Lung (tissue), 11 donors: ENCODE measurements at regions not wholly inside any gene's neighbourhood (a gene's known extent, or its start where the extent isn't known, plus 50 kb on each side); places are given as distances from the start of the nearest gene placed in this dataset.

Experiments
- ATAC-seq: fragments of 200-7000 bp; cut with Tn5 transposase; one replicate; pipeline ENCODE4 v1.9.1; 2020; ENCODE audit warnings: moderate number of reproducible peaks; ENCODE audit not compliant: insufficient read depth, low FRiP score
- DNase-seq, 3 donors: peaks; one replicate each; pipeline ENCODE4 v3.0.0-alpha.2; 2013 to 2017
- H3K27ac ChIP-seq, 2 donors: one replicate each; pipeline ENCODE4 v1.5.1; 2013; ENCODE audit warnings: mild to moderate bottlenecking in 2 of 2, moderate library complexity in 2 of 2, control low read depth in 1 of 2, inconsistent platforms in 1 of 2, low read depth in 1 of 2, low read length in 1 of 2
- H3K27me3 ChIP-seq, 3 donors: one replicate each; pipeline ENCODE4 v1.5.1; 2013; ENCODE audit warnings: low read length in 2 of 3; ENCODE audit not compliant: control insufficient read depth in 3 of 3, insufficient read depth in 3 of 3
- H3K36me3 ChIP-seq, 4 donors: one replicate each; pipeline ENCODE4 v1.5.1; 2013; ENCODE audit warnings: low read length in 4 of 4, mild to moderate bottlenecking in 1 of 4, moderate library complexity in 1 of 4; ENCODE audit not compliant: control insufficient read depth in 4 of 4, insufficient read depth in 4 of 4
- H3K4me1 ChIP-seq, 5 donors: one replicate each; pipeline ENCODE4 v1.5.1; 2013; ENCODE audit warnings: low read length in 5 of 5, mild to moderate bottlenecking in 2 of 5, moderate library complexity in 1 of 5; ENCODE audit not compliant: control insufficient read depth in 5 of 5, insufficient read depth in 5 of 5
- H3K4me3 ChIP-seq: one replicate; pipeline ENCODE4 v1.5.1; 2013; ENCODE audit warnings: mild to moderate bottlenecking, control low read depth, moderate library complexity
- H3K9ac ChIP-seq, 2 donors: one replicate each; pipeline ENCODE4 v1.5.1; 2013; ENCODE audit warnings: low read length in 2 of 2, control low read depth in 1 of 2; ENCODE audit not compliant: insufficient read depth in 1 of 2
- H3K9me3 ChIP-seq, 4 donors: one replicate each; pipeline ENCODE4 v1.5.1; 2013; ENCODE audit warnings: low read length in 3 of 4, mild to moderate bottlenecking in 1 of 4, moderate library complexity in 1 of 4; ENCODE audit not compliant: control insufficient read depth in 4 of 4, insufficient read depth in 3 of 4
- CTCF ChIP-seq: IDR thresholded peaks from 2 replicates; pipeline ENCODE4 v1.5.1; 2012; ENCODE audit warnings: mild to moderate bottlenecking; ENCODE audit errors: control extremely low read depth, extremely low read depth
- WGBS, 2 donors: extraction: QIAGEN DNeasy Blood & Tissue Kit; methylation state at CpG; one replicate each; pipeline ENCODE4 v1.1.7; 2013; 5-methylcytosine and 5-hydroxymethylcytosine counted together
- donor health status: control.
- donor health status: control.
- donor health status: Bipolar disorder and iron deficiency.
- donor health status: healthy.
- donor health status: DM: yes; HTN: yes; CAD: no.

- H3K27me3 ChIP-seq: no peaks in the 10 kb centered on the region
- H3K36me3 ChIP-seq: no peaks in the 10 kb centered on the region
- peaks cover 0 to 2% (median 0%) of the 10 kb centered on the region in 4 donors for H3K9me3 ChIP-seq
- ATAC-seq (no peak), DNase-seq (no peak)
- H3K27ac ChIP-seq: no peak overlapping the region
- H3K4me1 ChIP-seq: peaks cover 0 to 4% (median 0%) of the 10 kb centered on the region in 5 donors
- no peak overlapping the region for H3K4me3 ChIP-seq
- H3K9ac ChIP-seq: no peak overlapping the region
- no peak for TF ChIP-seq CTCF
Measured at GRCh38 chr2:19807346-19807745, 94.4 kb downstream of the TTC32 start.

- H3K27me3 ChIP-seq: no peaks in the 10 kb centered on the region
- no peak for ATAC-seq
- H3K36me3 ChIP-seq: no peaks in the 10 kb centered on the region
- peaks cover 0 to 6% (median 0%) of the 10 kb centered on the region in 5 donors for H3K4me1 ChIP-seq
- H3K4me3 ChIP-seq: no peak overlapping the region
- no peak for DNase-seq
- H3K9me3 ChIP-seq: peaks cover 0 to 2% (median 0%) of the 10 kb centered on the region in 4 donors
- no peak overlapping the region for H3K27ac ChIP-seq
- TF ChIP-seq CTCF: no peak
- H3K9ac ChIP-seq: no peak overlapping the region
- WGBS, 2 donors: 92 to 100% methylated on average over 2 of the region's 2 CpGs
Measured at GRCh38 chr2:19806591-19806990, 95.2 kb downstream of the TTC32 start.

GRCh38 chr2:19806131-19806530 lies 95.7 kb downstream of the TTC32 start:
- no peak for TF ChIP-seq CTCF
- no peak overlapping the region for H3K4me3 ChIP-seq
- no peaks in the 10 kb centered on the region for H3K27me3 ChIP-seq
- peaks cover 0 to 2% (median 0%) of the 10 kb centered on the region in 4 donors for H3K9me3 ChIP-seq
- no peak overlapping the region for H3K27ac ChIP-seq
- H3K4me1 ChIP-seq: peaks cover 0 to 7% (median 0%) of the 10 kb centered on the region in 5 donors
- ATAC-seq (no peak), DNase-seq (no peak)
- no peaks in the 10 kb centered on the region for H3K36me3 ChIP-seq
- no peak overlapping the region for H3K9ac ChIP-seq
- WGBS, 2 donors: 85 to 87% methylated on average over 4 of the region's 4 CpGs

GRCh38 chr2:19805266-19805665 lies 96.5 kb downstream of the TTC32 start:
- ATAC-seq (no peak), DNase-seq (no peak)
- WGBS, 2 donors: 74 to 77% methylated on average over 4 of the region's 4 CpGs
- Histone ChIP-seq H3K9ac (no peak overlapping the region), H3K27ac (no peak overlapping the region), H3K4me3 (no peak overlapping the region), H3K4me1 (peaks cover 0 to 7% (median 0%) of the 10 kb centered on the region in 5 donors), H3K9me3 (no peaks in the 10 kb centered on the region), H3K36me3 (no peaks in the 10 kb centered on the region), H3K27me3 (no peaks in the 10 kb centered on the region)
- TF ChIP-seq CTCF: no peak
